Anterior cingulate cortex (tissue), 58 donors: ENCODE measurements at regions not wholly inside any gene's neighbourhood (a gene's known extent, or its start where the extent isn't known, plus 50 kb on each side); places are given as distances from the start of the nearest gene placed in this dataset.
"Not testable (repeated sequence)": the region's sequence is repeated elsewhere in the genome, so short reads cannot be mapped to it uniquely, and the experiment has no call there.

Experiments
- DNase-seq, 58 donors: peaks; one replicate each; lab custom pipeline; 2025; lab: John Stamatoyannopoulos, UW

DNA sequence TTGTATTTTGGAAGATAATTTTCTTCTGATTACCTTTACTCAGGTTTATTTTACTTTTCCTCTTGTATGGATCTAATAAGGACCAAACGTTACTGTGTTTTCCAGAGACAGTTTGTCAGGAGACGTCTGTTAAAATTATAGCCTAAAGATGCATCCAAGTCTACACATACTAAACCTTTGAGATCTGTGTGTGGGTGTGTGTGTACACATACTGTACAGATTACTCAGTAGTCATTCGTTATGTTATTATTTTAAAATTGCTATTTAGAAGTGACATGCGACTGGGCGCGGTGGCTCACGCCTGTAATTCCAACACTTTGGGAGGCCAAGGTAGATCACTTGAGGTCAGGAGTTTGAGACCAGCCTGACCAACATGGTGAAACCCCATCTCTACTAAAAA is 51.6 kb upstream of the CNTLN start:
- no peak for DNase-seq

DNA sequence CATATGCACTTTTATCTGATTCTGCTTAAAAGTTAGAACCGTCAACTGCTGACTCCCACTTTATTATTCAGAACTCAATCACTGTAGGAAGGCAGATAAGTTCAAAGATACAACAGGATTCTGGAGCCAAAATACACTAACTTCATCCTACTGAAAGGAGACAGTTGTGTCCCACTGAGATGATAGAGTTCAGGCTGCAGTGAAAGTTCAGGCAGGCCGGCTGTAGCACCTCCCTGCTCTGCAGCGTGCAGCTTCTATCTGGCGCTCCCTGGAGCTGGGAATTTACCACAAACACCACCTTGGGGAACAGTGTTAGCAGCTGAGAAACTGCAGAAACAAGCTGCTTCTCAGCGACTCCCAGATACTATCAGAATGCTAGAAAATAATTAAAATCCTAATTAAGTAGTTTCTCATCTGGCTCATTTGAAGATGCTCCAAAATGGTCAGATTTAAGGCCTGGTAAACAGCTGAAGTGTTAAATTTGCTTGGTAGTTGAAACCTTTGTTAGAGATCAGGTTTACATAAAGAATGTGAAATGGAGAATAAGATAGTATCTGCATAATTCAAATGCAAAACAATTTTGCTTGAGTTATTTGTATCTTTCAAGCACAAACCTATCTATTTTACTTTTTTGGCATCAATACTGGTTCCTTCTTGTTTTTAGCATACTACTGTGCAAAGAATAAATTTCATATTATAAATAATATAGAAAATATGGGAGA is 52.3 kb upstream of the CNTLN start:
- DNase-seq: no peak

DNA sequence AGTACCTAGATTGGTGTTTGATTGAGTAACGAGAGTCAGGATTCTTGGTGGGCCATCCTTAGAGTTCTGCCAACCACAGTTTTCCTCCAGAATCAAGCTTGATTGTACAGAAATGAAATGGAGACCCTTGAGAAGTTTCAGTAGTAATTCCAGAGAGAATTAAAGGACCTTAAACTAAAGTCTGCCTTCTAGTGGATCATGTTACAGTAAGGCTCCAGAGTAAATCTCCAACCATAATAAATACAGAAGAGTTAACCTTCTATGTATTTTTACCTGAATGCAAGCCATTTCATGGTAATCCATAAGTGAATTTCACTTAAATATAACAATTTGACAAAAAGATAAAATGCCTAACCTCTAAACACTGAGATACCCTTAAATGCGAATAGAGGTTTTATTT is 53.0 kb upstream of the CNTLN start:
- DNase-seq: no peak

DNA sequence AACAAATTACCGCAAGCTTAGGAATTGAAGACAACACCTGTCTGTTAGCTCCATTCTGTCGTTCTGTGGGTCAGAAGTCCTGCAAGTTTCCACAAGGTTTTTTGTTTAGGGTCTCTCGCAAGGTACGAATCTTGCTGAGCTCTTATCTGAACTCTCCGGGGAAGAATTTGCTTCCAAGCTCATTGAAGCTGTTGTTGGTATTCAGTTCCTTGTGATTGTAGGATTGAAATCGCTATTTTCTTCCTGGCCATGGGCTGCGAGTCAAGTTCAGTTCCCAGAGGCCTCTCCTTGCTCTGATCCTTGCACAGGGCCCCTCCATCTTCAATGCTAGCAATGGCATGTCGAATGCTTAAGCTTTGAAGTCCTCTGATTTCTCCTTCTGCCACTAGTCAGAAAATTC is 53.5 kb upstream of the CNTLN start:
- no peak for DNase-seq

DNA sequence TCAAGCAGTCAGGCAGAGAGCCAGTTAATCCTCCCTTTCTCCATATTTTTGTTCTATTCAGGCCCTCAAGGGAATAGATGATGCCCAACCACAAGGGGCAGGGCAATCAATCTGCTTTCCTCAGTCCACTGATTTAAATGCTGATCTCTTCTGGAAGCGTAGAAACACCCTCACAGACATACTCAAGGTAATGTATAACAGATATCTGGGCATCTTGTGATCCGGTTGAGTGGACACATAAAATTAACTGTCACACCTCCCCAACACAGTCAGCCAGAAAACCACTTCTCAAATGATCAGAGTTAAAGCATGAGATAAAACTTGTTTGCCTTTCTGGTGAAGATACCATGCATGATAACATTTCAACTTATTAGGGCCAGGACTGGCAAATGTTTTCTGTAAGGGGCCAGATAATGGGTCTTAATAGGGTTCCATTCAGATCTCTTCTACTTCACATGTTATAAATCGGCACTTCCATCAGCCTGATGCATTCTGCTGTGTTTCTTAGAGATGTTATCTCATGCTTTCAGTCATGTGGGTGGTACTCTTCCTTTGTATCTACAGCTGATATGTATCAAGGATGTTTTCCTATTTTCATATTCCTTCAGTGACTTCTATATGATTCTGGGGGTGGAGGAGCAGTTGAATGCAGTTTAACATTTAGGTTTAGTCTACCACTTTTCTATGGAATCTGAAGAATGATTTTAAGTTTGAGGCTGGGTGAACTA is 58.9 kb upstream of the CNTLN start:
- DNase-seq: no peak

DNA sequence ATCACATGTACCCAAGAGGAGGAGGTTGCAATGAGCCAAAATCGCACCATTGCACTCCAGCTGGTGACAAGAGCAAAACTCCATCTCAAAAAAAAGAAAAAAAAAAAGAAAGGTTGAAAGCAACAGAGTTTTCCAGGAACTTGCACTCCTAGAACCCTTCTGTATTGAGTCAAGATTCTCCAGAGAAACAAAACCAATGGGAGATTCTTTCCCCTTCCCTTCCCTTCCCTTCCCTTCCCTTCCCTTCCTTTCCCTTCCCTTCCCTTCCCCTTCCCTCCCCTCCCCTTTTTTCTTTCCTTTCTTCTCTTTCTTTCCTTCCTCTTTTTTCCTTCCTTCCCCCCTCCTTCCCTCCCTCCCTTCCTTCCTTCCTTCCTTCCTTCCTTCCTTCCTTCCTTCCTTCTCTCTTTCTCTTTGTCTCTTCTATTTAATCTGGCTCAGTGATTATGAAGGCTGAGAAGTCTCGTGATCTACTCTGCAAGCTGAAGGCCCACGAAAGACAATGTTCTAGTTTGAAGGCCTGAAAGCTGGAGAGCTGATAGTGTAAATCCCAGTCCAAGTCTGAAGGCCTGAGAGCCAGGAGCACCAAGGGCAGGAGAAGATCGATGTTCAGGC is 59.6 kb upstream of the CNTLN start:
- no peak for DNase-seq

DNA sequence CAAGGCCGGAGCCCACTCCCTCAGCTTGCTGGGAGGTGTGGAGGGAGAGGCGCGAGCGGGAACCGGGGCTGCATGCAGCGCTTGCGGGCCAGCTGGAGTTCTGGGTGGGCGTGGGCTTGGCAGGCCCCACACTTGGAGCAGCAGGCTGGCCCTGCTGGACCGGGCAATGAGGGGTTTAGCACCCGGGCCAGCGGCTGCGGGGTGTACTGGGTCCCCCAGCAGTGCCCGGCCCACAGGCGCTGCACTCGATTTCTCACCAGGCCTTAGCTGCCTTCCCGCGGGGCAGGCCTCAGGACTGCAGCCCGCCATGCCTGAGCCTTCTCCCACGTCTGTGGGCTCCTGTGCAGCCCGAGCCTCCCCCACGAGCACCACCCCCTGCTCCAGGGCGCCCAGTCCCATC is 62.3 kb upstream of the CNTLN start:
- not testable (repeated sequence) for DNase-seq

DNA sequence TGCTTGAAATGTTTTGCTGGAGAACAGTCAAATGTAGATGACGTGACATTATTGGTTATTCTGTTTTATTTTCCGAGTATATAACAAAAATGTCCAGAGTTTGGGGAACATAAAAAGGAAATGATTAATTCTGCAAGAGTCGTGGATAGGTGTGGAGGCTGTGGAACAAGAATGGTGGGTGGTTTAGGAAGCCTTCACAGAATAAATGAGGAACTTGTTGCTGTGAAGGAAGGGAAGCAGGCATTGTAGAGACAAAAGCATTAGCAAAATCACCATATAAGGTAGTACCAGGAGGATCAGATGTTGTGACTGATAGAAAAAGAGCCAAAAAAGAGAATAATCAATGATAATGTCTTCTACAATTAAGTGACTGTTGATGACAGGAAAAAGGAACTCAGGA is 66.2 kb upstream of the CNTLN start:
- DNase-seq: no peak

DNA sequence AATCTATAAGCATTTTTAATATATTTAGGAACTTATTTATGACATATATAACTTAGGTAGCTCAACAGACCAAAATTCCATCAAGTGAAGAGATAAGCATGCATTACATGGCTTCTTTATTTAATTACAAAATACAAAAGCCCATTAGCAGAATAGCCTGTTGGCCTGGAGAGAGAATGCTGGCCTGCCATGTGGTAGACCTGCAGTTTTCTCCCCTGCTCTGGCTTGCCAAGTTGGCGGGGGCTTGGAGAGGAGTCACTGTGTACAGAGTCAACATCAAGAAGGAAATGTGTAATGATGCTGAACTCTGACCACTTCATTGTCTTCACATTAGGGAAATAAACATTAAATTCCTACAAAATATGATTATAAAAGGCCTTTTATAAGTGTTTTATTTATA is 69.8 kb upstream of the CNTLN start:
- DNase-seq: no peak

DNA sequence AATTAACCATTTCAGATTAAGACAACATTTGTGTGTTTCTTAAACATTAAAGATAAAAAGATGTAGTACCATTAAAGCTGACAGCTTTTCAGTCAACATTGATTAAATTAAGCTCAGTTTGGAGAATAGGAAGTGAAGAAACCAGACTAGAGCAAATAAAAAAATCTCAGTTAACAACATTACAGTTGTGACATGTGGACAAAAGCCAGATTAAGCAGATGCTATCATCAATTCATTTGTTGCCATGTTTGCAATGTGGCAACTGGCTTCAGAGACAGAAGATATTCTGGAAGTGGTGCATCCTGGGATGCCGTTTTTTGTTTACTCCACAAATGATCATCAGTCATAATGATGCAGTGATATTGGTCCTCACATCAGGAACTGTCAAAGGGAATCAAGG is 70.3 kb upstream of the CNTLN start:
- DNase-seq: no peak

DNA sequence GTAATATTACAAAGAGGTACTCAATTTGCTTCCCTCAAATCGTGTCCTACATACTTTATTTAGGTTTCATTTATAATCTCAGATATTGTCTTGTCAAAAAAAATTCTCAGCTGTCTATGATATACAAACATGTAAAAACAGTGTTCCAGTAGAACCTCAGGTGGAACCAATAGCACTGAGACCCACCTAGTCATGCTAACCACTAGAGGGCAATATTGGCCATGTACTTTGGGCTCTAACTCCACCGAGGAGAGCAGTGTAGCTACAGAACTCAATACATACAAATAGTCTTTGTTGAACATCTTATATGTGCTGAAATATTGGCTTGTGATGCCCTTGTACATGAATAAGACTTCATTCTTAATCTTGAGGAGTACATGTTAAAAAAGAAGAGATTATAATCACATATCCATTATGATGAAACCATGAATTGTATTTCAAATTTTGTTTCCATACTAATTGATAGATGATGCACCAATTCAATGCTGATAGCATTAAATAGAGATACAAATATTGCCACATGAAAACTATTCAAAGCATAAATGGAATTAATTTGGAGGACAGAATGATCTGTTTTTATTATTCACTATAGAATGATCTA is 71.2 kb upstream of the CNTLN start:
- no peak for DNase-seq

DNA sequence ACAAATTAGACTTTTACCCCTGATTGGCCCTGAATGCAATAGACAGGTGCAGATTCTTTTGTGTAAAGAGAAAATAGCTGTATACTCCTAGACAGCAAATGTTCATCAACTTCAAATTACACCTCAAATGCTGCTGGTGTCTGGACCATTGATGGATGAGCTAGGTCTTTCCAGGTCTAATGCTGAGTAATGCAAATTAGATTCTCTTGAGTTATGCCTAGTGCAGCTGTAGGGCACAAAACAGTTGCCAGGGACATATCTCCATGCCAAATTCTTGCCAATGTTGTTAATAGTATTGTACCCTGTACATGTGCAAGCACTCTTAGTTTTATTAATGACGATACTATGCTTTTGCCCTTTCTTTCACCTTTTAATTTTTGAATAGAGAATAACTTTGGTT is 72.3 kb upstream of the CNTLN start:
- no peak for DNase-seq

DNA sequence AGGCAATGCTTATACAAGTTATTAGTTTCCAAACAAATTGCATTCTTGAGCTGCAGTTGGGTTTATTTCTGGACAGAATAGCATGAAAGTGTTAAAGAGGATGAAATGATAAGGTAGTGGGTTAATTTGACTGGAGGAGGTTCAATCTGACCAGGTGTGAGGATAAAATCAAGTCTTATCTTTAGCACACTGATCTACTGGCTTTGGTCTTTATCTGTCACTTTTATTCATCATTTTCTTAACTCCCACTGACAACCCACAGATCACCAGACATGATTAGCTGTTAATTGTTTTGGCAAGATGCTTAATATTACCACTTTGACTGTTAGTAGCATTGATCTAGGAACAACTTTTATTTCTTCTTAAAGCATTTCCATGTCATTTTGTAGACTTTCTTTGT is 74.4 kb upstream of the CNTLN start:
- DNase-seq: no peak

DNA sequence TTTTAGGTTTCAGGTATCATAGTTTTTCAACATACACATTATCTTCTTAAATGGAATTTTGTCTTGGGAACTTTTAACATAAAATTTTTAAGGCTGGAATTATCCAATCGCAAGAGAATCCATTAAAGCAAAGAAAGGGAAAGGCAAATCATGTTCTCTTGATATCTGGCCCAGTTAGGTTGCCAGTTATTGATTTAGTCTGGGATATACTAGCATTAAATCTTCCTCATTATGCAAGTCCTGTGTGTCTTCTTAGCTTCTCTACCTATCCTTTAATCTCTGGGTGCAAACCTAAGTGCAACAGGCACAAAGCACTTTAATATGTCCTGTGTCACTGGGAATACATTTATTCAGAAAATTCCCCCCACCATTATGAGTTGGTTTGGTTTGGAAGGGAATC is 75.4 kb upstream of the CNTLN start:
- DNase-seq: no peak

DNA sequence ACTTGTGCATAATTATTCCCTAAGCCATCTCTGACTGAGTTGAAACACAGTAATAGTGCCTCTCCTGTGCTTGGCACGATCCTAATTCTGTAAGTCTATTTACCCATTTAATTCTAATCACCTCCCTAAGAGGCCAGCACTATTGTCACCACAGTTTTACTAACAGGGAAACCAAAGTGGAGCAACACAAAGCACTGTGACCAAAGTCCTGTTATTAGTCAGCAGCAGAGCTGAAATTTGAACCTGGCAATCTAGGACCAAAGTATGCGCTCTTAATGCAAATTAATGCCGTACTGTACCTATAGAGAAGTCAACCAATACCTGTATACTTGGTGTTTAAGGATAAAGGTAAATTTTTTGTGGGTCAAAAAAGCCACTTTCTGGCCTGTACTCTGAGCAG is 77.1 kb upstream of the CNTLN start:
- no peak for DNase-seq

DNA sequence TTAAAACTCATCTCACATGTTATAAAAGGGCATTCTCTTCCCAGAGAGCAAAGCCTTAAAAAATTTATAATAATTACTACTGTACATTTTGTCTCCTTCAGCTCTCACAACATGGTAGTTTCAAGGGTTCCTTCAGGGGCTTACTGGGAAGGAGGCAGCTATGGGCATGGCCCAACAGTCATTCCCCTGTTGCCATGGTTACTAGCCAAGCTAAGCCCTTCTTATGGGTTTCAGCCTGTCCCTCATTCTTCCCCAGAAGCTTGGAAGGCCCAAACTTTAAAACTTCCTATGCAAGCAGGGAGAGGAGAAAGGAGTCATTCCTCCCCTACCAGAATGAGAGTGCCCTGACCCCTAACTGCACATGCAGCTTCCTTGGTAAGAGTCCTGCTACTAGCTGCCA is 82.2 kb upstream of the CNTLN start:
- no peak for DNase-seq

DNA sequence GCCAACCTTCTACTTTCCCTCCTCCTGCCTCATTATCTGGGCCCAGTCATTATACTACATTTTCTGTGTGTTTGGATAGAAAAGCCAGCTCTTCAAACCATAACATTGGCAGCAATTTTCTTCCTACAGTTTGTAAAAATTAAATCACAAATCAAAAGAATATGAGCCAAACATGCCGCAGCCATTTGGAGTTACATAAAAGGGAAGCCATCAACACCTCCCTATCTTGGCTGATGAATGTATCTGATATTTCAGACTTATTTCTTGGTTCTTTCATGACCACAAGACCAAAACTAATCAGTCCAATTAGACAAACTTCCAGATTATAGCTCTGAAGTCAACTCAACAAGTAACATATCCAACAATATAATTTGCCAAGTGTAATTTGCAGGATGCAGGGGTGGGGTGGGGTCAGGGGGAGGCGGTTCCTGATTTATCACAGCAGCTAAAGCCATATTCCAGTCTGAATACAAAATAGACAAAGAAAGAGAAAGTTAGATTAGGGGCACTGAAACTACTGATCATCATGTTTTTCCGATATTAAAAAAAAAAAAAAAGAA is 89.4 kb upstream of the CNTLN start:
- no peak for DNase-seq

DNA sequence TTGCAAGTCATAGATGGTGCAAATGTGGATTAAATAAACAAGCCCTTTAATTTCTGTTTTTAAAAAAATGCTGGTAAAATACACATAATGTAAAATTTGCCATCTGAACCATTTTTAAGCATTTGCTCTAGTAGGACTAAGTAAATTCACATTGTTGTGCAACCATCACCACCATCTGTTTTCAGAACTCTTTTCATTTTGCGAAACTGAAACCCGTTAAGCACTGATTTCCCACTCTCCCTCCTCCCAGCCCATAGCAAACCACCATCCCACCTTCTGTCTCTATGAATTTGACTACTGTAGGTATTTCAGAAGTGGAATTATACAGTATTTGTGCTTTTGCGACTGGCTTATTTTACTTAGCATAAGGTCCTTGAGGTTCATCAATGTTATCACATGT is 103.3 kb upstream of the CNTLN start:
- no peak for DNase-seq

DNA sequence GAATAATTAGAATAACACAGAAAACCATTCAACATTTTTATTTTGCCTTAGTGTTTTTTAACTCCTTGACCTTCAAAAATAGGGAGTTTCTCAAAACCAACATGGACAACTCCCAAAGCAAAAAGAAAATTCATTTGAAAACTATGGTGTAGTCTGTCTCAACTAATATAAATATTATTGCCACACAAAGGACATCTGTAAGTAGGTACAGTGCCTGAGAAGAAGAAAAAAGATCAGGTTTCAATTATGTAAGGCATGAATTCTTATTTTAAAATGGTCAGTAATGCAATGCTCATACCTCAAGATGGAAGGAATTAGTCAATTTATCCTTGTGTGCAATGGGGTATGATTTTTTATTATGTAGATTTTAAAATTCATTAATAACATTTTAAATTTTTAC is 109.6 kb upstream of the CNTLN start:
- DNase-seq: no peak

DNA sequence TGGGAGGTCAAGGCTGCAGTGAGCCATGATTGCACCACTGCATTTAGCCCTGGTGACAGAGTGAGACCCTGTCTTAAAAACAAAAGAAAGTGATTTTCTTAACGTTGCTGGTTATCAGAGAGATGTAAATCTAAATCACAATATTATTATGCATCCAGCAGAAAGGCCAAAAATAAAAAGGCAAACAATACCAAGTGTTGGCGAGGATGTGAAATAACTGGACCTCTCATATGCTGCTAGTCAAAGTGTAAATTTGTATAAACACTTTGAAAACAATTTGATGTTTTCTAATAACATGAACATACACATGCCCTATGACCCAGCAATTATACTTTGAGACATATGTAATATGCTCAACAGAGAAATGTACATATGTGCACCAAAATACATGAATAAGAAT is 110.7 kb upstream of the CNTLN start:
- DNase-seq: no peak

DNA sequence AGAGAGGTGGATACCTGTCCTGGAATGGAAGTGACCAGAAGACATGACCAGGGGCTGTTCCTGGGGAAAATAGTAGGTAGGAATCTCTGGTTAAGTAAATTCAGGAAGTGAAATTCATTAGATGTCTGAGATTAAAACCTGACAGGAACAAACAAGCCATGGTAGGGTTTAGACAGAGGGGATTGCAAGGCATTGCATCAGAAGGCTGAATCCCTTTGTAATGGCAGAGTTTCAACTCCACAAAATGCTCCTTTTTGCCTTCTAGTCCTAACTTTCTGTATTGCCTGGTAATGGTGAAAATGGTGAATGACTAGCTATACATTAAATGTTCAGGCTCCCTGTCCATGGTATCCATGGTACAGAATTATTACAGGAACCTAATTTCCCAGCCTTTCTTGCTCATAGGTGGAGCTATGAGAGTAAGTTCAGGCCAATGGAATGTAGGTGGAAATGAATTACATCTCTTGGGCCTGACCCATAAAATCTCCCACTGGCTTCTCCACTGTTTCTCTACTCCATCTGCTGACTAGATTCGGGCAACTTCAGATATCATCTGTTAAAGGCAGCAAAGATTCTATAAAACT is 113.4 kb upstream of the CNTLN start:
- no peak for DNase-seq
